Panc1 (cell line): ENCODE measurements at regions not wholly inside any gene's neighbourhood (a gene's known extent, or its start where the extent isn't known, plus 50 kb on each side); places are given as distances from the start of the nearest gene placed in this dataset.

Source experiments
- ATAC-seq: fragments of 200-7000 bp; cut with Tn5 transposase; 2 replicates; pipeline ENCODE4 v1.9.1; 2020; ENCODE audit warnings: mild to moderate bottlenecking, moderate library complexity
- BruUV-seq: library from RNA; stranded (reverse); fragments of 400-500 nt; replicated peaks from 2 replicates; lab custom pipeline; 2021; lab: Mats Ljungman, UMichigan
- CTCF ChIA-PET: fragments of 300-600 bp; sonication (Branson Sonifier 250); formaldehyde crosslinking; loops from one replicate; lab custom pipeline; 2022; ENCODE audit warnings: antibody characterized with exemption; lab: Charles Lee
- POLR2A ChIA-PET: fragments of 300-600 bp; sonication (Branson Sonifier 250); formaldehyde crosslinking; loops from one replicate; lab custom pipeline; 2022; ENCODE audit warnings: antibody characterized with exemption; lab: Charles Lee
- DNase-seq: peaks from one replicate; pipeline ENCODE4 v3.0.0-alpha.2; 2010; ENCODE audit warnings: low read depth, low spot score
- H3K27ac ChIP-seq: 2 replicates; pipeline ENCODE4 v1.5.1; 2011; ENCODE audit warnings: mild to moderate bottlenecking, low read length, inconsistent platforms
- H3K27me3 ChIP-seq: fragments of 200-500 bp; sonication (Bioruptor generic); 2 replicates; pipeline ENCODE4 v1.6.0; 2014; ENCODE audit warnings: low read length, inconsistent platforms; ENCODE audit not compliant: control insufficient read depth, insufficient read depth
- H3K36me3 ChIP-seq: fragments of 200-500 bp; sonication (Bioruptor generic); 2 replicates; pipeline ENCODE4 v1.5.1; 2014; ENCODE audit warnings: inconsistent platforms, mild to moderate bottlenecking, low read length, moderate library complexity; ENCODE audit not compliant: control insufficient read depth, insufficient read depth
- H3K4me1 ChIP-seq: 2 replicates; pipeline ENCODE4 v1.5.1; 2011; ENCODE audit warnings: inconsistent platforms, mild to moderate bottlenecking, low read length, moderate library complexity; ENCODE audit not compliant: control insufficient read depth, insufficient read depth
- H3K4me3 ChIP-seq, 2 experiments: 2 replicates each; pipeline ENCODE4 v1.5.1; 2011 to 2012; ENCODE audit warnings: low read depth in 2 of 2, low read length in 2 of 2, mild to moderate bottlenecking in 2 of 2, inconsistent platforms in 1 of 2, moderate library complexity in 1 of 2
- H3K9me3 ChIP-seq: fragments of 200-500 bp; sonication (Bioruptor generic); 2 replicates; pipeline ENCODE4 v1.5.1; 2014; ENCODE audit warnings: low read depth, mild to moderate bottlenecking, inconsistent platforms, low read length, moderate library complexity; ENCODE audit not compliant: control insufficient read depth, insufficient read depth
- POLR2AphosphoS5 ChIP-seq: IDR thresholded peaks from 2 replicates; pipeline ENCODE4 v1.6.1; 2012; ENCODE audit warnings: mild to moderate bottlenecking, low read depth, low read length, moderate library complexity
- SIN3A ChIP-seq: IDR thresholded peaks from 2 replicates; pipeline ENCODE4 v1.6.1; 2012; ENCODE audit warnings: low read depth, mild to moderate bottlenecking, low read length, moderate library complexity, borderline replicate concordance; ENCODE audit not compliant: insufficient read depth
- TCF7L2 ChIP-seq: IDR thresholded peaks from 2 replicates; pipeline ENCODE4 v1.6.1; 2011; ENCODE audit warnings: mild to moderate bottlenecking, low read depth, low read length, inconsistent platforms
- in situ Hi-C: cut with HindIII; loops from 2 replicates; pipeline ENCODE4 v1.10.0; 2016; ENCODE audit warnings: low sequenced_read_pairs, low pct_unique_long_range_greater_than_20kb
- intact Hi-C: fragments of 100-400 bp; cut with micrococcal nuclease; formaldehyde crosslinking; loops from one replicate; pipeline ENCODE4 v1.10.0; 2022; ENCODE audit not compliant: unreplicated experiment
- TF ChIP-seq, protein P1 (sequence below), 2 experiments: IDR thresholded peaks; 2 replicates each; pipeline ENCODE4 v1.6.1; 2011 to 2012; ENCODE audit warnings: low read depth in 2 of 2, control low read depth in 1 of 2, low read length in 1 of 2, mild to moderate bottlenecking in 1 of 2, moderate library complexity in 1 of 2; ENCODE audit not compliant: insufficient read depth in 1 of 2
- TF ChIP-seq, protein P2 (sequence below): fragments of 450-650 bp; IDR thresholded peaks from 2 replicates; pipeline ENCODE4 v1.5.1; 2017; ENCODE audit warnings: mild to moderate bottlenecking

DNA sequence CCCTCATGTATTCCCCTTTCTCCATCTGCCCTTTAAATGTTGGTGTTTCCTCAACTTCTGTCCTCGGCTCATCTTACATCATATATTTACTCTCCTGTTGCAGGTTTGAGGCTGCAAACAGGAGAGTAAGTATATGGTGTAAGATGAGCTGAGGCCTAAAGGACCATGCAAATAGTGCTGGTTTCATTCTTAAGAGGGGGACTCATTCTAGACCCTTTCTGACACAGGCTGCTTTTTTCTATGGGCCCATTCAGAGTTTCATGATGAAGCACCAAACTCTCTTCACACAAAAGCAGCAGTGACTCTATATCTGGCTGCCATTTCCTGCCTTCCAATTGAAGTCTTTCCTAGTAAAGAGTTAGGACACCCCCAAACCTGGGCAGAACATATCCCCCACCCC is 218.5 kb downstream of the PHLDA1 start:
- Histone ChIP-seq H3K27ac (peak overlapping the region; percentile 55), H3K9me3 (peaks cover 19% of the 10 kb centered on the region; the same call in 1 of the 2 replicates), H3K4me3 (no peak overlapping the region), H3K36me3 (no peaks in the 10 kb centered on the region), H3K27me3 (no peaks in the 10 kb centered on the region), H3K4me1 (peaks cover 18% of the 10 kb centered on the region)
- ATAC-seq (no peak), DNase-seq (no peak)
- no peak for TF ChIP-seq SIN3A
- TF ChIP-seq, protein P1, sequence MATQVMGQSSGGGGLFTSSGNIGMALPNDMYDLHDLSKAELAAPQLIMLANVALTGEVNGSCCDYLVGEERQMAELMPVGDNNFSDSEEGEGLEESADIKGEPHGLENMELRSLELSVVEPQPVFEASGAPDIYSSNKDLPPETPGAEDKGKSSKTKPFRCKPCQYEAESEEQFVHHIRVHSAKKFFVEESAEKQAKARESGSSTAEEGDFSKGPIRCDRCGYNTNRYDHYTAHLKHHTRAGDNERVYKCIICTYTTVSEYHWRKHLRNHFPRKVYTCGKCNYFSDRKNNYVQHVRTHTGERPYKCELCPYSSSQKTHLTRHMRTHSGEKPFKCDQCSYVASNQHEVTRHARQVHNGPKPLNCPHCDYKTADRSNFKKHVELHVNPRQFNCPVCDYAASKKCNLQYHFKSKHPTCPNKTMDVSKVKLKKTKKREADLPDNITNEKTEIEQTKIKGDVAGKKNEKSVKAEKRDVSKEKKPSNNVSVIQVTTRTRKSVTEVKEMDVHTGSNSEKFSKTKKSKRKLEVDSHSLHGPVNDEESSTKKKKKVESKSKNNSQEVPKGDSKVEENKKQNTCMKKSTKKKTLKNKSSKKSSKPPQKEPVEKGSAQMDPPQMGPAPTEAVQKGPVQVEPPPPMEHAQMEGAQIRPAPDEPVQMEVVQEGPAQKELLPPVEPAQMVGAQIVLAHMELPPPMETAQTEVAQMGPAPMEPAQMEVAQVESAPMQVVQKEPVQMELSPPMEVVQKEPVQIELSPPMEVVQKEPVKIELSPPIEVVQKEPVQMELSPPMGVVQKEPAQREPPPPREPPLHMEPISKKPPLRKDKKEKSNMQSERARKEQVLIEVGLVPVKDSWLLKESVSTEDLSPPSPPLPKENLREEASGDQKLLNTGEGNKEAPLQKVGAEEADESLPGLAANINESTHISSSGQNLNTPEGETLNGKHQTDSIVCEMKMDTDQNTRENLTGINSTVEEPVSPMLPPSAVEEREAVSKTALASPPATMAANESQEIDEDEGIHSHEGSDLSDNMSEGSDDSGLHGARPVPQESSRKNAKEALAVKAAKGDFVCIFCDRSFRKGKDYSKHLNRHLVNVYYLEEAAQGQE (IDR thresholded peaks at IDR 0.05; ENCODE audit: insufficient read depth in 1 of 2, low read depth in 2 of 2, low read length in 1 of 2) = no peak
- TF ChIP-seq, protein P2, sequence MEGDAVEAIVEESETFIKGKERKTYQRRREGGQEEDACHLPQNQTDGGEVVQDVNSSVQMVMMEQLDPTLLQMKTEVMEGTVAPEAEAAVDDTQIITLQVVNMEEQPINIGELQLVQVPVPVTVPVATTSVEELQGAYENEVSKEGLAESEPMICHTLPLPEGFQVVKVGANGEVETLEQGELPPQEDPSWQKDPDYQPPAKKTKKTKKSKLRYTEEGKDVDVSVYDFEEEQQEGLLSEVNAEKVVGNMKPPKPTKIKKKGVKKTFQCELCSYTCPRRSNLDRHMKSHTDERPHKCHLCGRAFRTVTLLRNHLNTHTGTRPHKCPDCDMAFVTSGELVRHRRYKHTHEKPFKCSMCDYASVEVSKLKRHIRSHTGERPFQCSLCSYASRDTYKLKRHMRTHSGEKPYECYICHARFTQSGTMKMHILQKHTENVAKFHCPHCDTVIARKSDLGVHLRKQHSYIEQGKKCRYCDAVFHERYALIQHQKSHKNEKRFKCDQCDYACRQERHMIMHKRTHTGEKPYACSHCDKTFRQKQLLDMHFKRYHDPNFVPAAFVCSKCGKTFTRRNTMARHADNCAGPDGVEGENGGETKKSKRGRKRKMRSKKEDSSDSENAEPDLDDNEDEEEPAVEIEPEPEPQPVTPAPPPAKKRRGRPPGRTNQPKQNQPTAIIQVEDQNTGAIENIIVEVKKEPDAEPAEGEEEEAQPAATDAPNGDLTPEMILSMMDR = no peak
- TF ChIP-seq POLR2AphosphoS5 = no peak
- no peak for TF ChIP-seq TCF7L2
- BruUV-seq = no TSS peak
- in situ Hi-C loops = no loop called here
- intact Hi-C loops = no loop called here
- ChIA-PET CTCF (no interaction called here), POLR2A (no interaction called here)

DNA sequence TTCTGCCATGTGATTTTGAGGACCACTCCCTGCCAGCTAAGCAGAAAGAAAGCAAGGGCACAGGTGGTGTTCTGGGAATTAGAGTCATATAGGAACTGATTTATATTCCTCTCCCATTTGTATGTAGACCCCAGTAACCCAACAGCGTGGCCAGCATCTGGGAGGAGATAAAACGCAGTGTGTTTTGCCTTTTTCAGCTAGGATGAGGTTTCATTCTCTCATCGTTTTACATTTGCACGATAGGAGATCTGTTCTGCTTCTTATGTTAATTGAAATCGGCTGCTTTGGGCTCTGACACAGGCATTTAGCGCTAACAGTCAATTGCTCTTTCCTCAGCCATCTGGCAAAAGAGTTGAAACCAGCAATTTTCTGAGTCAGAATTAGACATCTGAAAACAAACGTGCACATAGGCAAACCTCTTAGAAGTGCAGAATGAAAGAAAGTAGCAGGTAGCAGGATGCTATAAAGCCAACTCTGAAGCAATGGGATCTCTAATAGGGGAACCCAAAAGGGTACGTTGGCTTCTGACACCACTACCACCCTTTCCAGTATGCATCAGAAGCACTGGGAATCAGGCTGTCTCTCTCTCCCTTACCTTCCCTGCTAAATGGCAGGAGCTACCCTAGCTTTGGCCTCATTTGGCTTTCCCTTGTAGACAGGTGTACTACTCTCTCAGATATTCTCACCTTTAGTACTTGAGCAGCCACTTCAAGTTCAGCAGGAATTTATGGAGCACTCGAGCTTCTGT is 219.1 kb downstream of the PHLDA1 start:
- DNase-seq (no peak), ATAC-seq (peak; percentile 55)
- TF ChIP-seq SIN3A = no peak
- no peak for TF ChIP-seq POLR2AphosphoS5
- TF ChIP-seq, protein P1 (IDR thresholded peaks at IDR 0.05; ENCODE audit: insufficient read depth in 1 of 2, low read depth in 2 of 2, low read length in 1 of 2) = no peak
- TF ChIP-seq, protein P2 = no peak
- TF ChIP-seq TCF7L2 = no peak
- in situ Hi-C loops (no loop called here), intact Hi-C loops (no loop called here)
- Histone ChIP-seq H3K9me3 (peaks cover 25% of the 10 kb centered on the region; the same call in 1 of the 2 replicates), H3K27ac (peak overlapping the region; percentile 55), H3K4me3 (no peak overlapping the region), H3K27me3 (no peaks in the 10 kb centered on the region), H3K36me3 (no peaks in the 10 kb centered on the region), H3K4me1 (peaks cover 18% of the 10 kb centered on the region)
- ChIA-PET POLR2A (no interaction called here), CTCF (no interaction called here)
- BruUV-seq = no TSS peak
